SU-DHL-6 (cell line): ENCODE measurements at regions not wholly inside any gene's neighbourhood (a gene's known extent, or its start where the extent isn't known, plus 50 kb on each side); places are given as distances from the start of the nearest gene placed in this dataset.

Source experiments
- EZH2phosphoT487 ChIP-seq: fragments of 200-600 bp; sonication (generic), shearing (Covaris generic); conservative IDR thresholded peaks from 2 replicates; pipeline ENCODE4 v1.6.1; 2018; ENCODE audit warnings: mild to moderate bottlenecking, antibody characterized with exemption, low read length, moderate library complexity, mixed read lengths
- TF ChIP-seq, protein P1 (sequence below): fragments of 200-600 bp; sonication (generic); IDR thresholded peaks from one replicate; pipeline ENCODE4 v1.5.1; 2017; ENCODE audit warnings: antibody characterized with exemption, mild to moderate bottlenecking, low read length, moderate library complexity; ENCODE audit not compliant: insufficient read depth, poor library complexity, severe bottlenecking

- TF ChIP-seq, protein P1, sequence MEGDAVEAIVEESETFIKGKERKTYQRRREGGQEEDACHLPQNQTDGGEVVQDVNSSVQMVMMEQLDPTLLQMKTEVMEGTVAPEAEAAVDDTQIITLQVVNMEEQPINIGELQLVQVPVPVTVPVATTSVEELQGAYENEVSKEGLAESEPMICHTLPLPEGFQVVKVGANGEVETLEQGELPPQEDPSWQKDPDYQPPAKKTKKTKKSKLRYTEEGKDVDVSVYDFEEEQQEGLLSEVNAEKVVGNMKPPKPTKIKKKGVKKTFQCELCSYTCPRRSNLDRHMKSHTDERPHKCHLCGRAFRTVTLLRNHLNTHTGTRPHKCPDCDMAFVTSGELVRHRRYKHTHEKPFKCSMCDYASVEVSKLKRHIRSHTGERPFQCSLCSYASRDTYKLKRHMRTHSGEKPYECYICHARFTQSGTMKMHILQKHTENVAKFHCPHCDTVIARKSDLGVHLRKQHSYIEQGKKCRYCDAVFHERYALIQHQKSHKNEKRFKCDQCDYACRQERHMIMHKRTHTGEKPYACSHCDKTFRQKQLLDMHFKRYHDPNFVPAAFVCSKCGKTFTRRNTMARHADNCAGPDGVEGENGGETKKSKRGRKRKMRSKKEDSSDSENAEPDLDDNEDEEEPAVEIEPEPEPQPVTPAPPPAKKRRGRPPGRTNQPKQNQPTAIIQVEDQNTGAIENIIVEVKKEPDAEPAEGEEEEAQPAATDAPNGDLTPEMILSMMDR = no peak
- no peak for TF ChIP-seq EZH2phosphoT487
Measured at GRCh38 chr5:99105216-99105615, 176.4 kb upstream of the CHD1 start.
